HEK293 (cell line): ENCODE measurements at regions not wholly inside any gene's neighbourhood (a gene's known extent, or its start where the extent isn't known, plus 50 kb on each side); places are given as distances from the start of the nearest gene placed in this dataset.
"Not testable (repeated sequence)": the region's sequence is repeated elsewhere in the genome, so short reads cannot be mapped to it uniquely, and the experiment has no call there.

Experiments used
- CTCF ChIA-PET: fragments of 350-600 bp; formaldehyde crosslinking; extraction: SDS; loops from one replicate; lab custom pipeline; 2021; ENCODE audit warnings: antibody characterized with exemption; lab: Yijun Ruan, JAX
- POLR2A ChIA-PET: fragments of 300-600 bp; formaldehyde crosslinking; extraction: SDS; loops from one replicate; lab custom pipeline; 2020; ENCODE audit warnings: antibody characterized with exemption, inconsistent platforms; lab: Yijun Ruan, JAX
- H3K27ac ChIP-seq: fragments of 200-500 bp; sonication (Bioruptor generic); 2 replicates; pipeline ENCODE4 v1.5.1; 2014; ENCODE audit warnings: low read depth, low read length, control low read depth, inconsistent platforms; ENCODE audit errors: extremely low read depth
- H3K36me3 ChIP-seq, 2 experiments: fragments of 200-500 bp in 1 of 2; sonication (Bioruptor generic) in 1 of 2; 1 replicate in 1 of 2; 2 replicates in 1 of 2; pipeline ENCODE4 v1.5.1; 2014 to 2017; ENCODE audit warnings: inconsistent platforms in 2 of 2, low read length in 2 of 2; ENCODE audit not compliant: control insufficient read depth in 2 of 2, insufficient read depth in 1 of 2
- H3K4me1 ChIP-seq: fragments of 200-500 bp; sonication (Bioruptor generic); 2 replicates; pipeline ENCODE4 v1.5.1; 2014; ENCODE audit warnings: mild to moderate bottlenecking, low read length, inconsistent platforms; ENCODE audit not compliant: control insufficient read depth, insufficient read depth
- H3K4me3 ChIP-seq: 2 replicates; pipeline ENCODE4 v1.5.1; 2011; ENCODE audit warnings: low read depth, mild to moderate bottlenecking, control low read depth, low read length, moderate library complexity
- H3K9me3 ChIP-seq: fragments of 200-500 bp; sonication (Bioruptor generic); 2 replicates; pipeline ENCODE4 v1.5.1; 2014; ENCODE audit warnings: low read depth, low read length, inconsistent platforms; ENCODE audit not compliant: control insufficient read depth, insufficient read depth
- ZFP41 ChIP-seq: fragments of 450-650 bp; formaldehyde crosslinking; IDR thresholded peaks from 2 replicates; pipeline ENCODE4 v1.5.1; 2016; ENCODE audit warnings: missing biosample characterization, missing genetic modification characterization, borderline replicate concordance
- ZFP69B ChIP-seq: fragments of 450-650 bp; formaldehyde crosslinking; IDR thresholded peaks from 2 replicates; pipeline ENCODE4 v1.5.1; 2016; ENCODE audit warnings: missing biosample characterization, missing genetic modification characterization
- ZNF146 ChIP-seq: fragments of 450-650 bp; formaldehyde crosslinking; IDR thresholded peaks from 2 replicates; pipeline ENCODE4 v1.5.1; 2016; ENCODE audit warnings: missing biosample characterization, missing genetic modification characterization
- ZNF23 ChIP-seq: fragments of 450-650 bp; formaldehyde crosslinking; IDR thresholded peaks from 2 replicates; pipeline ENCODE4 v1.5.1; 2016; ENCODE audit warnings: missing biosample characterization, missing genetic modification characterization, borderline replicate concordance
- ZNF37A ChIP-seq: fragments of 450-650 bp; IDR thresholded peaks from 2 replicates; pipeline ENCODE4 v1.5.1; 2018; ENCODE audit warnings: missing biosample characterization, missing genetic modification characterization
- ZNF394 ChIP-seq: fragments of 450-650 bp; formaldehyde crosslinking; IDR thresholded peaks from 2 replicates; pipeline ENCODE4 v1.5.1; 2016; ENCODE audit warnings: missing biosample characterization, missing genetic modification characterization, mild to moderate bottlenecking, moderate library complexity, borderline replicate concordance
- ZNF548 ChIP-seq: fragments of 450-650 bp; formaldehyde crosslinking; IDR thresholded peaks from 2 replicates; pipeline ENCODE4 v1.5.1; 2016; ENCODE audit warnings: missing biosample characterization, missing genetic modification characterization
- ZNF624 ChIP-seq: fragments of 450-650 bp; formaldehyde crosslinking; IDR thresholded peaks from 2 replicates; pipeline ENCODE4 v1.5.1; 2017; ENCODE audit warnings: missing biosample characterization, missing genetic modification characterization
- ZNF76 ChIP-seq: fragments of 450-650 bp; formaldehyde crosslinking; IDR thresholded peaks from 2 replicates; pipeline ENCODE4; 2016; ENCODE audit warnings: low read depth, missing biosample characterization, missing genetic modification characterization, borderline replicate concordance
- TF ChIP-seq, protein P1 (sequence below): fragments of 450-650 bp; formaldehyde crosslinking; IDR thresholded peaks from 2 replicates; pipeline ENCODE4 v1.5.1; 2016; ENCODE audit warnings: missing biosample characterization, missing genetic modification characterization, low read depth
- TF ChIP-seq, protein P2 (sequence below): fragments of 450-650 bp; formaldehyde crosslinking; IDR thresholded peaks from 2 replicates; pipeline ENCODE4 v1.5.1; 2017; ENCODE audit warnings: missing biosample characterization, missing genetic modification characterization
- TF ChIP-seq, protein P3 (sequence below): fragments of 450-650 bp; IDR thresholded peaks from 2 replicates; pipeline ENCODE4 v1.5.1; 2018; ENCODE audit warnings: missing biosample characterization, mild to moderate bottlenecking, missing genetic modification characterization
- TF ChIP-seq, protein P4 (sequence below): fragments of 450-650 bp; formaldehyde crosslinking; IDR thresholded peaks from 2 replicates; pipeline ENCODE4 v1.5.1; 2016; ENCODE audit warnings: missing biosample characterization, missing genetic modification characterization
- TF ChIP-seq, protein P5 (sequence below): fragments of 450-650 bp; formaldehyde crosslinking; IDR thresholded peaks from 2 replicates; pipeline ENCODE4 v1.5.1; 2016; ENCODE audit warnings: missing biosample characterization, missing genetic modification characterization

DNA sequence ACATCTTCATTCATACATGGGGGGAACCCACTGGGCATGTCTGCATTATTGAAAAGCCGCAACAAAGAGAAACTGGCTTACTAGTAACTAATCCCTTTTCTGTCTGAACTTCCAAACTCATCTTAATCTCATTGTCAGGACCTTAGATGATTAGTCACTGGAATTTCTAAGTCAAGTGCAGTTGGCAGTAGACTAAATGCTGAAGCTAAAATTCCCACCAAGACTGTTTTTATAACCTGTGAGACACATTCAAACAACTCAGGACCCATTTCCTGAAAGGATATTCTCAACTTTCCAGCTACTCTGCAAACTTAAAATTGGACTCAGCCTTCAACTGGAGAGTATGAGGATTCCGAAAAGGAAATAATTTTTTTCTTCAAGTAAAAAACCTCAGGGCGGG, 94.8 kb upstream of the SCAF8 start:
- CTCF ChIA-PET: no interaction called here

DNA sequence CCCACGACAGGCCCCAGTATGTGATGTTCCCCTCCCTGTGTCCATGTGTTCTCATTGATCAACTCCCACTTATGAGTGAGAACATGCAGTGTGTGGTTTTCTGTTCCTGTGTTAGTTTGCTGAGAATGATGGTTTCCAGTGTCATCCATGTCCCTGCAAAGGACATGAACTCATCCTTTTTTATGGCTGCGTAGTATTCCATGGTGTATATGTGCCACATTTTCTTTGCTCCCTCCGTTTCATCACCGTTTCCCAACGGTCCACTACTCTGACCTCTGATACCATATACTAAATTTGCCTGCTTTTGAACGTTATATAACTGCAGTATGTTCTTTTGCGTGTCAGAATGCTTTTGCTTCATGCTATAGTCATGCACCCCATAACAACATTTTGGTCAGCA, 94.0 kb upstream of the SCAF8 start:
- CTCF ChIA-PET: not testable (repeated sequence)

More for the DNA sequence above, 94.8 kb upstream of the SCAF8 start:
- Histone ChIP-seq H3K4me1 (no peaks in the 10 kb centered on the region), H3K4me3 (no peak overlapping the region), H3K27ac (no peak overlapping the region), H3K9me3 (no peaks in the 10 kb centered on the region), H3K36me3 (no peaks in the 10 kb centered on the region)
- POLR2A ChIA-PET: no interaction called here
- TF ChIP-seq ZNF23 (tag by site-specific recombination): no peak
- TF ChIP-seq ZNF394: no peak
- TF ChIP-seq, protein P1, sequence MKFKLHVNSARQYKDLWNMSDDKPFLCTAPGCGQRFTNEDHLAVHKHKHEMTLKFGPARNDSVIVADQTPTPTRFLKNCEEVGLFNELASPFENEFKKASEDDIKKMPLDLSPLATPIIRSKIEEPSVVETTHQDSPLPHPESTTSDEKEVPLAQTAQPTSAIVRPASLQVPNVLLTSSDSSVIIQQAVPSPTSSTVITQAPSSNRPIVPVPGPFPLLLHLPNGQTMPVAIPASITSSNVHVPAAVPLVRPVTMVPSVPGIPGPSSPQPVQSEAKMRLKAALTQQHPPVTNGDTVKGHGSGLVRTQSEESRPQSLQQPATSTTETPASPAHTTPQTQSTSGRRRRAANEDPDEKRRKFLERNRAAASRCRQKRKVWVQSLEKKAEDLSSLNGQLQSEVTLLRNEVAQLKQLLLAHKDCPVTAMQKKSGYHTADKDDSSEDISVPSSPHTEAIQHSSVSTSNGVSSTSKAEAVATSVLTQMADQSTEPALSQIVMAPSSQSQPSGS (tag by site-specific recombination): no peak
- no peak for TF ChIP-seq ZFP41 (tag by site-specific recombination)
- no peak for TF ChIP-seq ZNF624 (tag by site-specific recombination)
- TF ChIP-seq ZNF76 (tag by site-specific recombination): no peak
- TF ChIP-seq, protein P2, sequence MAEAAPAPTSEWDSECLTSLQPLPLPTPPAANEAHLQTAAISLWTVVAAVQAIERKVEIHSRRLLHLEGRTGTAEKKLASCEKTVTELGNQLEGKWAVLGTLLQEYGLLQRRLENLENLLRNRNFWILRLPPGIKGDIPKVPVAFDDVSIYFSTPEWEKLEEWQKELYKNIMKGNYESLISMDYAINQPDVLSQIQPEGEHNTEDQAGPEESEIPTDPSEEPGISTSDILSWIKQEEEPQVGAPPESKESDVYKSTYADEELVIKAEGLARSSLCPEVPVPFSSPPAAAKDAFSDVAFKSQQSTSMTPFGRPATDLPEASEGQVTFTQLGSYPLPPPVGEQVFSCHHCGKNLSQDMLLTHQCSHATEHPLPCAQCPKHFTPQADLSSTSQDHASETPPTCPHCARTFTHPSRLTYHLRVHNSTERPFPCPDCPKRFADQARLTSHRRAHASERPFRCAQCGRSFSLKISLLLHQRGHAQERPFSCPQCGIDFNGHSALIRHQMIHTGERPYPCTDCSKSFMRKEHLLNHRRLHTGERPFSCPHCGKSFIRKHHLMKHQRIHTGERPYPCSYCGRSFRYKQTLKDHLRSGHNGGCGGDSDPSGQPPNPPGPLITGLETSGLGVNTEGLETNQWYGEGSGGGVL (tag by site-specific recombination): no peak
- TF ChIP-seq, protein P3, sequence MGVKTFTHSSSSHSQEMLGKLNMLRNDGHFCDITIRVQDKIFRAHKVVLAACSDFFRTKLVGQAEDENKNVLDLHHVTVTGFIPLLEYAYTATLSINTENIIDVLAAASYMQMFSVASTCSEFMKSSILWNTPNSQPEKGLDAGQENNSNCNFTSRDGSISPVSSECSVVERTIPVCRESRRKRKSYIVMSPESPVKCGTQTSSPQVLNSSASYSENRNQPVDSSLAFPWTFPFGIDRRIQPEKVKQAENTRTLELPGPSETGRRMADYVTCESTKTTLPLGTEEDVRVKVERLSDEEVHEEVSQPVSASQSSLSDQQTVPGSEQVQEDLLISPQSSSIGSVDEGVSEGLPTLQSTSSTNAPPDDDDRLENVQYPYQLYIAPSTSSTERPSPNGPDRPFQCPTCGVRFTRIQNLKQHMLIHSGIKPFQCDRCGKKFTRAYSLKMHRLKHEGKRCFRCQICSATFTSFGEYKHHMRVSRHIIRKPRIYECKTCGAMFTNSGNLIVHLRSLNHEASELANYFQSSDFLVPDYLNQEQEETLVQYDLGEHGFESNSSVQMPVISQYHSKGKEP: no peak
- TF ChIP-seq ZFP69B (tag by site-specific recombination): no peak
- no peak for TF ChIP-seq ZNF548 (tag by site-specific recombination)
- TF ChIP-seq ZNF37A (tag by site-specific recombination): no peak

More for the DNA sequence above, 94.0 kb upstream of the SCAF8 start:
- H3K4me3 ChIP-seq, H3K36me3 ChIP-seq, H3K9me3 ChIP-seq, POLR2A ChIA-PET, H3K4me1 ChIP-seq, H3K27ac ChIP-seq: not testable (repeated sequence)
- TF ChIP-seq, protein P4, sequence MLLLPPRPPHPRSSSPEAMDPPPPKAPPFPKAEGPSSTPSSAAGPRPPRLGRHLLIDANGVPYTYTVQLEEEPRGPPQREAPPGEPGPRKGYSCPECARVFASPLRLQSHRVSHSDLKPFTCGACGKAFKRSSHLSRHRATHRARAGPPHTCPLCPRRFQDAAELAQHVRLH (tag by site-specific recombination): peak; percentile 72; the same call in 1 of the 2 replicates
- TF ChIP-seq, protein P5, sequence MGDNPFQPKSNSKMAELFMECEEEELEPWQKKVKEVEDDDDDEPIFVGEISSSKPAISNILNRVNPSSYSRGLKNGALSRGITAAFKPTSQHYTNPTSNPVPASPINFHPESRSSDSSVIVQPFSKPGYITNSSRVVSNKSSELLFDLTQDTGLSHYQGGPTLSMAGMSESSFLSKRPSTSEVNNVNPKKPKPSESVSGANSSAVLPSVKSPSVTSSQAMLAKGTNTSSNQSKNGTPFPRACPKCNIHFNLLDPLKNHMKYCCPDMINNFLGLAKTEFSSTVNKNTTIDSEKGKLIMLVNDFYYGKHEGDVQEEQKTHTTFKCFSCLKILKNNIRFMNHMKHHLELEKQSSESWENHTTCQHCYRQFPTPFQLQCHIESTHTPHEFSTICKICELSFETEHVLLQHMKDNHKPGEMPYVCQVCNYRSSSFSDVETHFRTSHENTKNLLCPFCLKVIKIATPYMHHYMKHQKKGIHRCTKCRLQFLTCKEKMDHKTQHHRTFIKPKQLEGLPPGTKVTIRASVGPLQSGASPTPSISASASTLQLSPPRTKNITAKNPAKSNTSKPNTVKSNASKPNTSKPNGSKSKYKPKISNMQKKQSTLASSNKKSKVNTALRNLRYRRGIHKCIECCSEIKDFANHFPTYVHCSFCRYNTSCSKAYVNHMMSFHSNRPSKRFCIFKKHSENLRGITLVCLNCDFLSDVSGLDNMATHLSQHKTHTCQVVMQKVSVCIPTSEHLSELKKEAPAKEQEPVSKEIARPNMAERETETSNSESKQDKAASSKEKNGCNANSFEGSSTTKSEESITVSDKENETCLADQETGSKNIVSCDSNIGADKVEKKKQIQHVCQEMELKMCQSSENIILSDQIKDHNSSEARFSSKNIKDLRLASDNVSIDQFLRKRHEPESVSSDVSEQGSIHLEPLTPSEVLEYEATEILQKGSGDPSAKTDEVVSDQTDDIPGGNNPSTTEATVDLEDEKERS (tag by site-specific recombination): 0 out of 2 replicates have a peak, but pooled peaks have one; percentile 31
- TF ChIP-seq ZNF146 (tag by site-specific recombination): peak; percentile 97
